ENCODE measurements at regions not wholly inside any gene's neighbourhood (a gene's known extent, or its start where the extent isn't known, plus 50 kb on each side); places are given as distances from the start of the nearest gene placed in this dataset.

GRCh38 chr5:15191012-15191411 lies 309.0 kb upstream of the FBXL7 start:
- TF ChIP-seq GATA2 (IDR thresholded peaks at IDR 0.05; ENCODE audit: low read depth, low read length) (no peak), GATA3 (IDR thresholded peaks at IDR 0.05; ENCODE audit: low read depth, low read length) (no peak)
